ENCODE measurements at regions not wholly inside any gene's neighbourhood (a gene's known extent, or its start where the extent isn't known, plus 50 kb on each side); places are given as distances from the start of the nearest gene placed in this dataset.

DNA sequence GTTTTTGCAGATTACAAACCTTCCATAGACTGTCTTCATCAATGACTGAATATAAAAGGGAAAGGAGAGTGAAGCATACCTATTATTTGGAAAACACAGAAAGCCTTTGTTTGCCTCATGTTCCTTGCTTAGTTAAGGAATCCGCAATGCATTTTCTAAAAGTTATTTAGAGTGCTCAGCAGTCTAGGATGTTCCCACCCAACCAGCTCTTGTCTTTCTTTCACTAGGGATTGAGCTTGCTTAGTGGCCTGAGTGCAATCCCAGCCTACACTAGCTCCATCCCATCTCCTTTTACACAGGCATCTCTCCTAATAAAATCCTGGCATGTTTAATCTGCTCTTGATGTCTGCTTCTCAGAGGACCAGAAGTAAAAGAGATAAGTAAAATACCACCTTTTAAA is 850.5 kb upstream of the GJE1 start:
- no peak for DNase-seq

DNA sequence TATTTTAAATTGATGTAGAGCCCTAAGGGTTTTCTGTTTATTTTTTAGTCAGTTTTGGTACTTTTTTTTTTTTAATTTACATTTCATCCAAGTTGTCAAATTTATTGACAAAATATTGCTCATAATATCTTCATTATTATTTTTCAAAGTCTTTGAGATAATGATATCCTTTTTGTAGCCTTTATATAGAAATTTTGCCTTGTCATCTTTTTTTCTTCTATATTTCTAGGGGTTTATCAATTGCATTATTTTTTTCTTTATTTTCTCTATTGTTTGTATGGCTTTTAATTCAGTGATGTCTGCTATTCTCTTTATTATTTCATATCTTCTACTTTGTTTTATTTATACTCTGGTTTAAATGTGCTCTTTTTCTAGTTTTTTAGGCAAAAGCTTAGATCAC is 863.0 kb upstream of the GJE1 start:
- DNase-seq, result no peak

DNA sequence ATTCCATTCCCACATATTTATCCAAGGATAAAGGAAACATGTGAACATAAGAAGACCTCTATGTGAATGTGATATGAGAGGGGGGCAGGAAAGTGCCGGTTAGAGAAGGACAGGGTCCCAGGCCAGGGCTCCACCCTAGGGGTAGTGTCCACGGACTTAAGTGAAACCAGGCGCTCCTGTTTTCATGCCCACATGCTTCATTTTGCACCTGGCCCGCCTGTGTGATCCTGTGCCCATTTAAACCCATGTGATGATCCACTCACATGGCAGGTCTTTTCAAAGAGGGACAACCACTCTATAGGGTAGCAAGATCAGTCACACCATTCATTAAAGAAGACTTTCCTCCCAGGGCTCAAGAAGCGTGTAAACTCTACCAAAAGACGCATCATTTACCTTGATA is 865.3 kb upstream of the GJE1 start:
- no peak for DNase-seq

DNA sequence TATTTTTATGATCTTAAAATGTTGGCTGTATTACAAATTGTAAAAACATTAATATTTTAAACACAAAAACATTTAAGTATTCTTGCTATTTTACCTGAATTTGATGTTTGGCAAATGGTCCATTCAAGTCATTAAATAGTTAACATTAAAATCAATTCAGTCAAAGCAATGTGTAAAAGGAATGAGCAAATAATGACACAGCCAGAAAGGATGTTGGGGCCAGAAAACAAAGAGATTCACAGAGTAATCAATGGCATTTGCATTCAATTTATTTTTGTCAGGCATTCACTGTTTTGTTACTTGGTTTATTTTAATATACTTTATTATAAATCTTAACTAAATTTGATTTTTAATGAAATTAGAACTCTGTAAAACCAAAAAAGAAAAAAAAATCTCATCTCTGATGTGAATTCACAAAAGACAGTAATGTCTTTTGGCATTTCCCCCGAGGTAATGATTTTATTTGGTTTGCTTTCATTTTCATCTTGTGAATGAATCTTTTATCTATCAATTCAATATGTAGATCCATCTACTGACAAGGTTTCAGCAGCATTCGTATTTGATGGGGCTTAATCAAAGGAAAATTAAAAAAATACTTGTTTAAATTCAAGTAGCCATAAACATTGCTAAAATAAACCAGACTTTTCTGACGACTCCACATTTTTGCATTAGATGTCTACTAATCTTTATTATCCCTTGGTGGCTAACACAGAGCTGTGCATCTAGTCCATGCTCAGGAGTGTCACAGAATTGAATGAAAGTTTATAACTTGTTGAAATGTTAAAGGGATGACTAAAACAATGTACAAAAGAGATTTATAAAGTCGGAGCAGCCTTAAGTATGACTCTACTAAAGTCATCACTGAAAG is 866.7 kb upstream of the GJE1 start:
- DNase-seq, result no peak

DNA sequence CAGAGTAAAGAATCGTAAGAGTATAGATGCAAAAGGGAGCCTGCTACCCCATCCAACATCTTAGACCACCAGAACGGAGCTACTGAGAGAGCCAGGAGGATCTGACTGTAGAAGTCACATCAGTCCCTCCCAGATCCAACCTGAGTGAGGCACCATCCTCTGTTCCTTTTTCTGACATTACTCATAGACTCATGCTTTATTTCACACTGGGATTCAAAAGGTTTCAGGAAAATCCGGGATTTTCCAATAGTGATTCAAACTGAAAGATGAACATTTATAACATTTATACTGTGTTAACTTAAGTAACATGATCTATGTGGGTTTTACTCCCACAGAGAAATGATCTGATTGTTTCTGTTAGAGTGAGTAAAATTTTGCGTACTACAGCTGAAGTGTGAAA is 868.6 kb upstream of the GJE1 start:
- DNase-seq, result no peak

DNA sequence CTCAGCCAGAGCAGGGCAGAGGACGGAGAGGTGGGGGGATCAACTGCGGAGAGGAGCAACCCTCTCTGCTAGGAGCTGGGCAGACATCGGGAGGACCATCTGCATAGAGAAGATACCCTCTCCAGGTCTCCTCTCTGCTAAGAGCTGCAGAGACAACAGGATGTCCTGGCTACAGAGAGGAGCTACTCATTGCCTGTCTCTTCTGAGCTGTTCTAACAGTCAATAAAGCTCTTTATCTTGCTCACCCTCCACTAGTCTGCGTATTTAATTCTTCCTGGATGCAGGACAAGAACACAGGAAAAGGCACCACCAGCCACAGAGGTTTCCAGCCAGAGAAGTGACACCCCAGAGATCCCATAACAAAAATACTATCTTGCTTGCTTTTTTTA is 871.1 kb upstream of the GJE1 start:
- no peak for DNase-seq

DNA sequence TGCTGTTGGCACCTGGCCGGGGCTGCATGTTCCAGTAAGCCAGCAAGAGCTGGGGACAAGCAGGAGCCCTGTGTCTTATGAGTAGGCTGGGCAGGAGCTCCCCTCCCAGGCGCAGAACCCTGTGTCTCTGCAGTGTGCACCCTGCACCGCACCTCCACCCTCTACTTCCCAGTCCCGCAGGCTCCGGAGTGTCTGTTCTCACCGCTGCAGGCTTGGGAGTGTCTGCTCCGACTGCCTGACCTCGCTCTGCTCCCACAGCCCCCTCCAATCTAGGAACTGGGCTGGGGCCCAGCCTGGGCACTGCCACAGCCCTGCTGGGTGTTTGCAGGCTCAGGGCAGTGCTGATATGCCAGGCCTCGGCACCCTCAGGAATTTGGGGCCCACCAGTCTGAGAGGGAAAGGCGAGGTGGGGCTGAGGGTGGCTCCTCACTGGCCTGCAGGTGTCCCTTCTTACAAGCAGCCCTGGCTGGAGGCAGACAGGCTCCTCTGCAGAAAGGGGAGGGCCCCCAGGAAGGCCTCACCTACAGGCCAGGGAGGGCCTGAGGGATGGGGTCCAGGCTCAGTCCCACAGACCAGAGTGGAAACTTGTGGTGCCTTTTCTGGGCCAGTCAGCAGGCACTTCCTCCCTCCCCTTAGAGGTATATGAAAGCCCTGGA is 871.6 kb upstream of the GJE1 start:
- no peak for DNase-seq

DNA sequence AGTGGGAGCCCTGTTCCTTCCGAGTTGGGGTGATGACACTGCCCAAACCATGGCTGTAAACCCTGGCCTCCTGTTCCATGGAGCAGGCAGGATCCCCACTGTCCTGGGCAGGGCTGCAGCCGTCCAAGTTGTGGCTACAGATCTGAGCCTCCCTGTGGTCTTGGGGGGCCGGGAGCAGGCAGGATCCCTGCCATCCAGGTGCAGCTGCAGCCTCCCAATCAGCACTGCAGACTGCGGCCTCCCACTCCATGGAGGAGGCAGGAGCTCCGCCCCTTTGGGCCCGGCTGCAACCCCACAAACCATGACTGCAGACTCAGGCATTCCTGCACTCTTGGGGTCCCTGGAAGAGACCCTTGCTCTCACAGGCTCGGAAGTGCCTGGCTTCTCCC is 872.1 kb upstream of the GJE1 start:
- DNase-seq, result no peak

DNA sequence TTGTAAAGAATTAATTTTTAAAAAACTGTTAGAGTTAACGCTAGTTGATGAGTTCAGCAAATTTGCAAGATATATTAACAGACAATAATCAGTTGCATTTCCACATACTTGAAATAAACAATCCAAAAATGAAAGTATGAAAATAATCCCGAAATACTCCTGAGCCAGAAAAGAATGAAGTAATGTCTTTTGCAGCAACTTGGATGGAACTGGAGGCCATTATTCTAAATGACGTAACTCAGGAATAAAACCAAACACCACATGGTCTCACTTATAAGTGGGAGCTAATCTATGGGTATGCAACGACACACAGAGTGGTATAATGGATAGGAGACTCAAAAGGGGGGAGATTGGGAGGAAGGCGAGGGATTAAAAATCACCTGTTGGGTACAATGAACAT is 872.9 kb upstream of the GJE1 start:
- DNase-seq, result no peak

DNA sequence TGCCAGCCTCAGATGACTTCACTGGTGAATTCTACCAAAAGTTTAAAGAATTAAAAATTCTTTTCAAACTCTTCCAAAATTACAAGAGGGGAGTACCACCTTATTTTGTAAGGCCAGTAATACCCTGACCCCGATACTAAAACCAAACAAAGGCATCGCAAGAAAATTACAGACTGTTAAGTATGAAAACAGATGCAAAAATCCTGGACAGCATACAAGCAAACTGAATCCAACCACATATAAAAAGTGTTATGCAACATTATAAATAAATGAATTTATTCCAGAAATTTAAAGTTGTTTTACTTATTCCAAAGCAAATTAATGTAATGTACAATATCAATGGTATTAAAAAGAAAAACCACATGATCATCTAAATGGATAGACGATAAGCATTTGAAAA is 873.6 kb upstream of the GJE1 start:
- no peak for DNase-seq

DNA sequence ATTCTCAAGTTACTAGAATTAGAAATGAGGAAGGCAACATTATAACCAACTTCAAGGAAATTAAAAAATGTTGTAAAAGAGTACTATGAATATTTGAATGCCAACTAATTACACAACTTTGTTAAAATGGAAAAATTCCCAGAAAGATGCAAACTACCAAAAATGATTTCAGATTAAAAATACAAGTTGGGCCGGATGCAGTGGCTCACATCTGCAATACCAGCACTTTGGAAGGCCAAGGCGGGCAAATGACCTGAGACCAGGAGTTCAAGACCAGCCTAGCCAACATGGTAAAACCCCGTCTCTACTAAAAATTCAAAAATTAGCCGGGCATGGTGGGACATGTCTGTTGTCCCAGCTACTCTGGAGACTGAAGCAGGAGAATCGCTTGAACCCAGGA is 874.2 kb upstream of the GJE1 start:
- DNase-seq, result no peak

DNA sequence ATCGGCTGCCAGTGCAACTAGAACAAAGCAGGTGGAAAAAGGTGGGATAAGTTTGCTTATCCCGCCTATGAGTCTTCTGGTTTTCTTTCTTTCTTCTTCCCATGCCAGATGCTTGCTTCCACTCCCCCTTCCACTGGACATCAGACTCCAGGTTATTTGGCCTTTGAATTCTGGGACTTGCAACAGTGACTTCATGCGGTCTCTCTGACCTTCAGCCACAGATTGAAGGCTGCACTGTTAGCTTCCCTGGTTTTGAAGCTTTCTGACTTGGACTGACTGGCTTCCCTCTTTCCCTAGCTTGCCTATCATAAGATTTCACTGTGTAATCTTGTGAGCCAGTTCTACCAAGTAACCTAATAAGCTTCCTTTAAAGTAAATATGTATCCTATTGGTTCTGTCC is 878.4 kb upstream of the GJE1 start:
- DNase-seq, result no peak

DNA sequence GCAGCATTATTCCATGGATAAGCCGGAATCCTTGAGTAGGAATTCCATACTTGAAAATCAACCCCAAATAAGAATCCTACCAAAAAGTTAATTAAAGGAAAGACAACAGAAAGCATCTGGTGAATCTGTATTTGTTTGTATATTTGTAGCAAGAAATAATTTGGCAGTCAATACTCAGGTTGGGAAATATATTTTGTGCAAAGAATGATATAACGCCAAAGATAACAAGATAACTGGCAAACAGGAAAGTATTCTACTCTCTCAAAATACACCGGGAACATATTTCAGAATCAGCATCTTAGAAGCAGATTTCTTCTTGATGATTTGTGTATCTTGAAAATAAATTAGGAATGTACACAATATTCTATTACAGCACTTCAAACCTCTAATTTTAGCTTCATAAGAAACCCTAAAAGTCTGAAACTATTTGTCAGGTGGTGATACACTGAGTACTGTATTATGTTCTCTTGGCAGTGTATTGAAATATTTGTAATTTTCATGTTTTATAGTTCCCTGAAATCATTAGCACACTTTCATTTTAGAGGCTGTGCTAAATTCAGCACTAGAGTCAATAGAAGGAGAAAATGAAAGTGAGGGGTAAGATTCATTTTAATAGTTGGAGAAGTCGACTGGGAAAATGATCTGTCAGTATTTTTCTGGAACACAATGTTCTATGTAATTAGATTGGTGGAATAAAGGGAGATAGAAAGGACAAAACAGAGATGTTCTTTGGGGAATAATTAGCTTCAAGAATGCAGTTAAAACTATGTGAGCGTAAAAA is 879.7 kb upstream of the GJE1 start:
- no peak for DNase-seq

DNA sequence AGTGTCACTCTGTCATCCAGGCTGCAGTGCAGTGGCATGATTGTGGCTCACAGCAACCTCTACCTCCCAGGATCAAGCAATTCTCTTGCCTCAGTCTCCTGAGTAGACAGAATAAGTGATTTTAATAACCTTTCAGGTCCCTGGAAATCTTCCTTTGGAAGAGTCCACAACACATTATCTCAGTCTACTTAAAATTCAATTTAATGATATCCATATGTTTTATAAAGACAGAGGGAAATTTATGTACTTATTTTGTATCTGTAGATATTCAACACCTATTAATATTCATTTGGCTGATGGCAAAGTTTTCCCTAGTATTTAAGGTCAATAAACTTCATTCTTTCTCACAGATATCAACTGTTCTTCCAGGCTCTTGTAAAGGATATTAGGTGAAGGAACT is 881.4 kb upstream of the GJE1 start:
- DNase-seq, result no peak

DNA sequence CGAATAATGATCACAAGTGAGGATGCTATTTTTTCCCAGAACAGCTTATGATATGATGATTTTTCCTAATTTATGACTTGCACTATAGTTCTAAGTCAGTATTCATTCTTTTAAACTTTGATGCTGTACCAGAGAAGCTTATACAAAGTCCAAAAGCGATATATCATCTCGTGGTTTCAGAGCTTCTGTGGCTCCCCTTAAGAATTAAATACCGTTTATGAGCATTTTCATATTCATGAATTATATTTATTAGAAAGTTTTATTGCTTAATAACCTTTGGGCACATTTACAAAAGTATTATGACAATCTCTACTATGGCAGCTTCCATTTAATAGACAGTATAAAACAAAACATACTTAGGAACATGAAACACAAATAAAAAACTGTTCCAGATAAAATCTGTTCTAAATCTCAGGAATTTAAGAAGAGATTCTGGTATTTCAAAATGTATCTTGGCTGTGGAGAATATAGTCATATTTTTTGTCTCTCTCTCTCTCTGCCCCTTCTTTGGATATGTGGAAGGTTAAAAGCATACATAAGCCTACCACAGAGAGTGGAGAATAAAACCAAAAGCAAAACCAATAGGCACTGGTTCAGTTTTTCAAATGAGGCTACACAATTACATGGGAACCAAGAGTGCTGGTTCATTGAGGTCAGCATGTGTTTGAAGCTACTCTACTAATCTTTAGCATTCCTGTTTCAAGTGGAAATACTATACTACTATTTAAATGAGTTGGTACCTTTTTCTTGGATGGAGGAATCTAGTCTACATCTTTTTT is 884.5 kb upstream of the GJE1 start:
- no peak for DNase-seq

DNA sequence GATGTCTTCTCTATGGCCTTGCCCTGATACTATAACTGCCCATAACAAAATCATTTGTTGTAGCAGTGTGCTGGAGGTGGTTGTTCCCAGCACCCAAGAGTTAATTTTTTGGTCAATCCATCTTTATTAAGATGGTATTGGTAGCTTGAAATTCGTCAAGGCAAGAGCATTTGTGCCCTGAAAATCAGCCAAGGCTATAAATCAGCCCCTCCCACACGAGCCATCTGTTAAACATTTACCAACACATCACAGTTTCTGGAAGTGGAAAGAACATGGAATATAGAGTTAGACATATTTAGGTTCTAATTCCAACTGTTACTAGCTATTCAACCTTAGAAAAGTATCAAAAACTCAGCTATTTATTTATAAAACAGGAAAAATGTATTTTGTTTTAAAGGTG is 888.4 kb upstream of the GJE1 start:
- no peak for DNase-seq

DNA sequence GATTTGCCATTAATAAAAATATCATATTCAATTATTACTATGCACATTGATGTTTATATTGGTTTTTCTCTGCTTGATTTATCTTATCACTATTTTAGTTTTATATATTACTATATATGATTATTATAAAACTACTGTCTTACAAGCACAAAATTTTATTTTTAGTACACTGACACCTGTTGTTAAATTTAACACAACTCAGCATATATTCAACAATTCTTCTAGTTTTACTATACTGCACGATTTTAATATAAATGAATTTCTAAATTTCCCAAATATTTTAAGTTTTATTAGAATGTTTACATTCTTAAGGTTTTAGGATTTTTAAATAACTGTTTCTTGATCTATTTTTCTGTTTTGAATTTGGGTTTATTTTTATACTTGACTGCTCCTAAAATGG is 889.8 kb upstream of the GJE1 start:
- no peak for DNase-seq

DNA sequence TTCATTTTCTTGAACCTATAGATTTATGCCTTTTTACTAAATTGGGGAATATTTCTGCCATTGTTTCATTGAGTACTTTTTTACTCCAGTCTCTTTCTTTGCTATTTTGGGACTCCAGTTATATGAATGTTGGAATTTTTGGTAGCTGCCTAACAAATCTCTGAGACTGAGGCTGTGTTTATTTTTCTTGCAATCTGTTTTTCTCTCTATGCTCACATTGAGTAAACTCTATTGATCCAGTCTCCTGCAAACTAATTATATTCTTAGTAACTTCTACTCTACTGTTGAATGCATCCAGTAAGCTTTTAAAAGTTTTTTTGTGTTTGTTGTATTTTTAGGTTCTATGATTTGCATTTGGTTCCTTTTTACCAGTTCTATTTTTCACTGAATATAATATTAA is 903.4 kb upstream of the GJE1 start:
- no peak for DNase-seq

DNA sequence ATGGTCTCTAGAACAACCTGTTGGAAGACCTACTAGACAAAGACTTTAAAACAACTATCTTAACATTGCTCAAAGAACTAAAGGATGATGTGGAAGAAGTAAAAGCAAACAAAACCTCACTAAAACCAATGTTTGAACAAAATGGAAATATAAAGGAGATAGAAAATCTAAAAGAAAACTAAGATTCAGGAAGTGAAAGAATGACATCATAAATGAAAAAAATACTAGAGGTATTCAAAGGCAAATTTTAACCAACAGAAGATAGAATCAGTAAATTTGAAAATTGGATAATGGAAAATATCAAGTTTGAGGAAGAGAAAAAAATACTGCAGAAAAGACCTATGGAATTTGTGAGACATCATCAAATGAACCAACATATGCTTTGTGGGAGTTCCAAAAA is 914.1 kb upstream of the GJE1 start:
- no peak for DNase-seq

DNA sequence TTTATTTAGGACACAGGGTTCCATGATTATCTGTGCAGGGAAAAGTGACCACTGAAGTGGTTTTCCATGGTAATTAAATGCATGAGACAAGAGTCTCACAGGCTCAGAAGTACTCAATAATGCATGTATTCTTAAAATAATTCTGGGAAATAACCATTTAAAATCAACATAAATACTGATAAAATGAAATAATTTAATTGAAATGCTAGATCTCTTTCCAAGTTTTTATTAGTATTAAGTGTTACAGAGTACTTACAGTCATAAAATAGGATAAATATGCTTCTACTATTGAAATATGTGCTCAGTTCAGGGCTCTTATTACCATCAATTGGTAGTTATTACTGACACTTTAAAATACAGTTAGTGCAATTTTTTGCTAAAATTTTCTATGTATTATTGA is 916.0 kb upstream of the GJE1 start:
- DNase-seq, result no peak

DNA sequence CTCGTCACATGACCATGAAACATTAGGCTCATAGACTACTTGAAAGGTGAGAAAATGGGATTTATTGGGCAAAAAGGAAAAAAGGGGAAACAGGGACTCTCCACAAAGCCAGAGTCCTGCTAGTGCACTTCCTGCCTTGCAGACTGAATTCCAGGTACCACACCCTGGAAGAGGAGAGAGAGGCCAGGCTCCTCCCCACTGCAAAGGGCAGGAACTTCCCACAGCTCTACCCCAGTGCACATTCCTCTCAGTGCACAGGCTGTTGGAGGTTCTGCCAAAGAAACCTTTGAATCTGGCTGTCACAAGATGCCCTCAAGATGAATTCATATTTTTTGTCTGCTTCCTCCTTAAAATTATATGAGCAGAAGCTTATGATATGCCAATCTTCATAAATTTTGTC is 920.4 kb upstream of the GJE1 start:
- no peak for DNase-seq

DNA sequence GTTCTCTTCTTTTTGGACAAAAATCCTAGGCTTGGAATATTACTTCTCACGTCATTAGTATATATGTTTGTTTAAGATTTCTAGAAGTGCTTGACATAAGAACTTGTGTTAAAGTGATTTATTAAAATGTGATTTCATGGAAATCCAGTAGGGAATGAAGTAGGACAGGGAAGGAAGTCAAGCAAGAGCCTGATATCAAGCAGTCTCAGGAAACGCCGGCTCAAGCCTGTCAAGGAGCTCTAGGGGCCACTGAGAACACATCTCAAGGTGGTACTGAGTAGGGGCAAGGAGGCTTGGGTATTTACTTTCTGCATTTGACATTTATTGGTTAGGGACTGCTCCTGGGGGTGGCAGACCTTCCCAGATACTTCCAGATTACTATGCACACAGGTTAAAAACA is 920.9 kb upstream of the GJE1 start:
- DNase-seq, result no peak

DNA sequence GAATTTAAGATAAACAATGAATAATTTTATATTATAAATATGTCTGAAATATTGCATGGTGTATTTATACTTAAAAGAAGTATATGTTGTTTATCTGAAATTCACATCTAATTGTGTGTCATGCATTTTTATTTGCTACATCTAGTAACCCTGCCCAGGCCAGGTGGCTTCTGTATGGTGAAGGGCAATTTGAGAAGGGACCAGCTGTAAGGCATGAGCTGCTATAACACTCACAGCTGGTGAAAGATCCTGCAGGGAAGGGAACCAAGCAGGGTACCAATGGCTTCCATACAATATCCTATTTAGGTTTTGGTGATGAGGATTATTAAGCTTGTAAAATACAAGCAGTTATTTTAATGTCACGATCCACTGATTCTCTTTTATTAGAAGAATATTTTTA is 921.8 kb upstream of the GJE1 start:
- DNase-seq, result no peak

All from activated CD8-positive, alpha-beta memory T cell treated with anti-CD3 and anti-CD28 coated beads for 24 hours (primary cell).